CD4-positive, alpha-beta T cell treated with Interleukin-6 for 4 hours (primary cell): ENCODE measurements at regions not wholly inside any gene's neighbourhood (a gene's known extent, or its start where the extent isn't known, plus 50 kb on each side); places are given as distances from the start of the nearest gene placed in this dataset.

Experiments
- DNase-seq: peaks from one replicate; pipeline ENCODE4 v3.0.0-alpha.2; 2020; ENCODE audit warnings: mixed read lengths

DNA sequence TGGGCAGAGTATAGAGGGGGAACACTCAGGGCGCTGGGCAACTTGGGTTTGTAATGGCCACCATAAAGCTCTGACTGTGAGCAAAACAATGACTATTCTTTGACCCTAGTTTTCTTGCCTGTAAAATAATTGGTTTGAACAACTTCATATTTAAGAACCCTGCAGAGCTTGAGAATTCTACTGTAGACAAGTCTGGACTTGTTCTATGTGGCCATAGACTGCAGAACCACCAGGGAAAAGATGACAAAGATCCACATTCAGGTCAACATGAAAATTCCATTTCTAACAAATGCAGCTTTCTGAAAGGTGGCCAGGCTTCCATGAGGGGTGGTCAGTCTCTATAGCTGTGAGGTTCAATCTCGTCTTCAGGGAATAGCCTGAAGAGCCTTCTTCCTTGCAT lies 239.4 kb upstream of the LRRN1 start:
- no peak for DNase-seq

DNA sequence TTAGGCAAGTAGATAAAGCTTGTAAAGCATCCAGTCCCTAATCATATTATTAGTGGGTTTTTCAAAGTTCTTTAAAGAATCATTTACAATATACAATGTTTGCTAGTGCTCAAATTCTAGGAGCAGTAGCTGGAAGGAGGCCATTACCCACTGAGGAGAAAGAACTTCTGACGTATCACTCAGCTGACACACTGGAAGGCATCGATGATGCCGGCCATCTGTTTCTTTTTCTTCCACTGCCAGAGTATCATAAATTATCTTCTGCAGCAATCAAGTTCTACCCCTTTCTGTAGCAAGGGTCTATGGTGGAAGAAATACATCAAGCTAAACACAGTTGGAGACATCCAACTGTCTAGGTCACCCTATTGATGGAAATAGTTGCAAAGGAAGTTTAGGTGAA lies 243.2 kb upstream of the LRRN1 start:
- no peak for DNase-seq

DNA sequence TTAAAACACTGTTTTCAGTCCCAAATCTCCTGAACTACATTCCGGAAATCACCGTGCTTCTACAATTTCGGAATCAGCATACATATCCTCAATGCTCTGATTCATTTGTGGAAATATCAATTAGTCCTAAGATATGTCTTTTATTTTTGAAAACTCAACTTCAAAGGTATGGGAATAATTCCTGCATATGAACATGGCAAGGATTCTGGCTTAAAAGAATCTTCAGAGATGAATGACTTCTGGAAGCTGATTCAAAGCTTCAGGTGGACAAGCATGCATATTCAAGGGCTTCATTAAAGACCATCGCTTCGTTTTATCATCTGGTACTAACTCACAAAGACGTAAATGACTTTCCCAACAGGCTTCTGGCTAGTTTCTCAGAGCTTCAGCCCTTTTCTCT lies 246.0 kb upstream of the LRRN1 start:
- no peak for DNase-seq

DNA sequence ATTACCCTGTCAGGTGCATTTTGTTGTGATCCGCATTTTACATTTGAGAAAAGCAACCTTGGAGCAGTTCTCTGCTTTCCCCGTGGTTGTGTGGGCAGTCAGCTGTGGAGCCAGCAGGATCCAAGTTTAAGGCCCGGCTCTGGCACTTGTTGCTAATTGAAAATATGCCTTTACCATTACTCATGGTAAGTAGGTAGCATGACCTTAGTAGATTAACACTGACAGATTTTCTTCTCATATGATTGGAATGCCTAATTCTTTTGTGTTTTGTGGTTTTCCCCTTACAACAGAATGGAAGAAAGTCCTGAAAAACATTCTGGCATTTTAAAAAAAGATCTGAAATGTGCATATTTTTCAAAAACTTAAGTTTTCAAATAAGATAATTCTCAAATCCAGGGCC lies 246.5 kb upstream of the LRRN1 start:
- DNase-seq, result no peak

DNA sequence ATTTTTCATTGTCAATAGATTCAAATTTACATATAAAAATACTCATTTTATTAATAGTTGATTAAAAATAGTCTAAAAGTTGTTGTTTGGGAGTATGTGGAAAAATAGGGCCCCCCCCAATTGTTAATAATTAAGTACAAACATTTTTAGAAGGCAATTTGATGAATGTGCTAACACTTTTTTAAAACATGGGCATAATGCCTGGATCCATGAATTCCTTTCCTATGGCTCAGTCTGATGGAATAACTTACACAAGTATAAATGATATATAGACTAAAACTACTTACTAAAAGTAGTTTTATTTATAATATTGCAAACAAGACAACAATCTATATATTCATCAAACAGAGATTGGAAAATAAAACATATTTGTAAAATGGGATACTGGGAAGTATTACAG lies 247.2 kb upstream of the LRRN1 start:
- no peak for DNase-seq

DNA sequence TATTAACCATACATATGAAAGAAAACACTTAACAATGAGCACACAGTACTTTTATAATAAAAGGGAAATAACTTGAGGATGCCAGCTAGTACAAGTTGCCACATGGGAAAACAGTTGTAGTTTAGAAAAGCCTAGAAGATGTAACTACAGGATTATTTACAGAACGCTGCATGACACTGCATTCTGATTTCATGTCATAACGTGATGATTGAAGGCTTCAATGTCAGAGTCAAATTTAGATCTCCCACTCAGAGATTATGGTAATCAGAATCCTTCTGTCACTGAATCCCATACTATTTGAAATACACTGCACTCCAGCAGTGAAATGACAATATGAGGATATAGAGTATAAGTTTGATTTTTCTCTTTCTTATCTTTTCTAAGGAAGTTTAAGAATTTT lies 253.9 kb upstream of the LRRN1 start:
- DNase-seq, result no peak

DNA sequence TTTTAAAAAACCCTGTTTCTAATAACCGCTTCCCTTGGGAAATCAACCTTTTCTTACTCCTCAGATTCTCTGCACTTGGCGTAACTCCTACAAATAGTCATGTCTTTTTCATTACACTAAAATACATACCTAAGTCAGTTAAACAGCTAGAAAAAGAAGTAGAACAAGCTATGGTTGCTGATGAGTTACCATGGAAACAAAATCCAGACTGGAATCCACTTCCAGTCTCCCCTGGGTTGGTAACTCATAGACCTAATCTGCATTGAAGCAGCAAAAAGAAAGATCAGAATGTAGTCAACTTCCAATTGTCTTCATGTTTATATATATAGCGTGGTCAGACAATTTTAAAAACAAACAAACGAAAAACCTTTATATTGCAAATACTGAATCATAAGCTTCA lies 260.8 kb upstream of the LRRN1 start:
- no peak for DNase-seq

DNA sequence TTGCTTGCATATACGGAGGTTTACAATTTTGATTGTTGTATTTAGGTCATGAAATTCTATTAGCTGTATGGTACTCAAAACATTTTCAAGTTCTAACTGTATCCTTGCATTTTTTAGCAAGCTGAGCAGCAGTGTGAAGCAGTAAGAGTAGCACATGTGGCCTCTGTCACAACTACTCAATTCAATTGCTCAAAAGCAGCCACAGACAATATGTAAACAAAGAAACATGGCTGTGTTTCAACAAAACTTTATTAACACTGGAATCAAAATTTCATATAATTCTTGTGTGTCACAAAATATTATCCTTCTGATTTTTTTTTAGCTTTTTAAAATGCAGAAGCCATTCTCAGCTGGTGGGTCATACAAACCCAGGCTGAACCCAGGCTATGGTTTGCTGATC lies 266.7 kb upstream of the LRRN1 start:
- DNase-seq, result no peak

DNA sequence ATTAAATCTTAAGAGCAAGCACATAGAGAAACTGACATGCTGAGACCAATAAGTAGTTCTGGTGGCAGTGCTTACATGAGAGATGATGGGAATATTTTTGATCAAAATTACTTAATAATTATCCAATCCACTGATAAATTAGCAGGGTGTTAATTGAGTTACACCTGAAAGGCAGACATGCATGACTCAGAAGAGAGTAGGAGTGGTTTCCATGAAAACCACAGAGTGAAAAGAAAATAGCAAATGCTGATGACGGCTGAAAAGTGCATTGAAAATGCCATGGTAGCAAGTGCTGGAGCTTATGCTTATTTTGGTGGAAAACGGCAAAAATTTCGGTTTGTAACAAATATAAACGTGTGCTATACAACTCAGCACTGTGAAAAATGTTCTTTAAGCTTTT lies 267.8 kb upstream of the LRRN1 start:
- DNase-seq, result no peak

DNA sequence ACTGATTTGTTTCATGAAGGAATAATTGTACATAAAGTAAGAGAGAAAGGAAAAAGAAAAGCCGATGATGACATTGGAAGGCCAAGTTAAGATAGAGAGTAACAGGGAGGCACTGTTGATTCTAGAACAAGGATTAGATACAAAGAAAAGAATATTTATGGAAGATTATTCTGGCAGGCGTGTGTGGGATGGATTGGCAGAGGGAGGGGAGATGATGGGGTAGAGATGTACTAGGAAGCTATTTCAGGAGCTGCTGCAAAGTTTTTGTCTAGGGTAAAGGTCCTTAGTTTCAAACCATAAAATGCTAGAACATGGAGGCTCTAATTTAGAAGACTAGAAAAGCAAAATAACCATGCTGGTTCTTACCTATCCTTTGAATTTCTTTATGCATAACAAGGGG lies 280.0 kb upstream of the LRRN1 start:
- DNase-seq, result no peak

DNA sequence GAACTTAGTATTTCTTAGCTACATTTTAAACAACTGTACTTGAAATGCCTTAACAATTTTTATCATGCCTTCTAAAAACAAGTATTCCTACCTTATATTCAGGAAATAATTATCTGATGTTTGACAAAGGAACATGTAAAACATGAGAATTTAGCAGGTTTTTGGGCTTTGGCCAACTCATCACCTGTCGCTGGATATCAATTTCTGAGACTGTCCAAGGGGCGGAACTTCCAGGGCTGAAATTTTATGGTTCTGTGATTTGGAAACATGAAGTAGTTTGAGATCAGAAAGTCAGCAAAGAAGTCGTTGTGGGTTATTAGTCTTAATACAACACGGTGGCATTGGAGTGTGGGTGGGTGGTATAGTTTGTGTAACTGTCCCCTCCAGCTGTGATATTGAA lies 282.2 kb upstream of the LRRN1 start:
- DNase-seq, result no peak

DNA sequence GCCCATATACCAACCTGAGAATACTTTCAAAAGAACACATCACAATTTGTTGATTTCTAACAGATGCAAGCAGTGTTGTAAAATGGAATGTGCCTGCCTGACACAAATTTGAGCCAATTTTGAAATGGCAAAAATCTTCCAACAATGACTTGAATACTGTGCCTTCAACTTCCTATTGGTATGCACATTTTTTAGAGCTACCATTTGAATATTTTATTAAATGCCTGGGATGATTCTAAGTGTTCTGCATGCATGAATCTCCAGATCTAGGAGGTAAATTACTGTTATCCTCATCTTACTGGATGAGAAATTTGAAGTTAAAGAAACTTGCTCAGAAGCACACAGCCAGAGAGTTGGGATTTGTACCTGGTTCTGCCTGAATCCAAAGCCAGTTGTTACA lies 282.8 kb upstream of the LRRN1 start:
- no peak for DNase-seq

DNA sequence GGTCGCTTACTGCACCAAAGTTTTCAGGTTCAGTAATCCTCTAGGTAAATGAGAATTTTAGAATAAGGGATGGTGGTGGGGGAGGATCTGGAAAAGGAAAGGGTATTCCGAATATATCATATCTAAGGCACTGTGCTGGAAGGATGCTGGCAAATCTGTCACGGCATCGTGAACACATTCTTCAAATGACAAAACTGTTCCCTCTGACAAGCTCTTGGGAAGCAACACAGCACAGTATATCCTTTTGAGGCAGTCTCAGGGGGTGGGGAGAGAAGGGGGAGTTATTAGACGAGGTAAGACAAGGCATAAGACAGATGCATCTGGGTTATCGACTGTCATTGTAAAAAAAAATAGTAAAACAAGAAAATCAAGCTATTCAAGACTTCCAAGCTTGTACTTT lies 289.6 kb upstream of the LRRN1 start:
- no peak for DNase-seq

DNA sequence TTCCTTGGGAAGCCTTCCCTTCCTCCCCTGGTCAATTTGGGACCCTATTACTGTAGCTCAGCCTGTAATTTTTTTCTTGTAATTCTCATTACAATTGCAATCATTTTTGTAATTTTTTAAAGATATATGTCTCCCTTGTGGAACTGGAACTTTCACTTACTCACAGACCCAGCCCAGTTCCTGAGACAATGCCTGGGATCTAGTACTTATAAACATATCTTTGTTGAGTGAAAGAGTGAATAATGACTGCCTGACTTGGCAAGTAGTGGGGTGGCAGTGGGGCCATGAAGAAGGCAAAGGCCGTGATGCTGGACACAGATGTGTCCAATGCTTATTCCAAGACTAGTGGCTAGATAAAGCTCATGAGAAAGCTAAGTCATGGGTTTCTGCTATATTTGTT lies 294.5 kb upstream of the LRRN1 start:
- no peak for DNase-seq

DNA sequence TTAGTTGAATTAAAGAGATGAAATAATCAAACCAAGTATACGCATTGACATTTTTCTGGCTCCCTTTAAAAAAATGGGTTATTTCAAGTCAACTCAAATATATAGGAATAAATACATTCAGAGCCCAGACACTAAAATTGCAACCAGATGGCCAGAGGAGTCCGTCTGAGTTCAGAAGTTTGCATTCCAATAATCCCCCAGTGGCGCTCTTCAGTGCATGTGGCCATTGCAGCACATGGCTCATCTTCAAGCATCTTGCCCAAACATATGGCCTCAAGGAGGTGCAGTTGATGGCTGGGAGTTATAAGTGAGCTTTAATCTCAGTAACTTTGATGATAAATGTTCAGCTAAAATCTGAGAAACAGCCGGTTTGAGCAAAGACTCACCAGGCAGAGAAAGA lies 295.8 kb upstream of the LRRN1 start:
- DNase-seq, result no peak

DNA sequence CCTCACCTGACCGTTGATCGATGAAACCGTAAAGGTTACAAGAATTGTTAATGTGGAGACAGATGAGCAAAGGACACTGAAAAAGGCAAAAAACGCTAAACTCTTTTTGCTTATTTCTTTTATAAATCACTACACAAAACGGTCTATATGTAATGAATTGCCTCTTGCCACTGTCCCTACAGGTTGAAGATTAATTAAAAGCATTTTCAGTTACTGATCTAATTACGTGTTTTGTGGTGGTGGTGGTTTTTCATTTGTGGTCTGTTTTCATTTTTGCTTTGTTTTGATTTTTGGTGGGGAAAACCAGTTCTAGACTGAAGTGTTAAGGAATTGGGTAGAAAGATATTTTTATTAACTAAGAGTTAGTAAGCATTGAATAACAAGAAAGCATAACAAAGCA lies 299.2 kb upstream of the LRRN1 start:
- no peak for DNase-seq

DNA sequence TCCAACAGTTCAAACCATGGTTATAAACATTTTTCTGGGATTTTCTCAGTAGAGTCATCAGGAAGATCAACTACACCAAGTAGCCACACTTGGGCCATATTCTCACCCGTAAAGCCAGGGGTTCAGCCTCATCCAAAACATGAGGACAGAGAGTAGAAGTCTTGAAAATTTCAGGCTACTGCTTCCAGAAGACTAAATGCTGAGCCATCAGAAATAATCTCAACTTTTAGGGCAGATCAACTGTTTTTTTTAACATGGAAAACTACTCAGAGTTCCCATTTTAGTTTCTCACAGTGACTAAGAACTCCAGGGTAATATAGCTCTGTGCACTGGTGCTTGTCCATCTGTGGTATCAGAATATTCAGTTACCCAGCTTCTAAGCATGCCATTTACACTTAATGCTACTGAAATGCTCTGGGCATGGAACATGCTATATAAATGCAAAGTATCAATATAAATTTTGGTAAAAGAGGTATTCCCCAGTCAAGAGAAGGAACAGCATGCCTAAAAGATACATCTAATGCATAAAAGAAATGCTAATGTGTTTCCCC lies 300.1 kb upstream of the LRRN1 start:
- DNase-seq, result no peak

DNA sequence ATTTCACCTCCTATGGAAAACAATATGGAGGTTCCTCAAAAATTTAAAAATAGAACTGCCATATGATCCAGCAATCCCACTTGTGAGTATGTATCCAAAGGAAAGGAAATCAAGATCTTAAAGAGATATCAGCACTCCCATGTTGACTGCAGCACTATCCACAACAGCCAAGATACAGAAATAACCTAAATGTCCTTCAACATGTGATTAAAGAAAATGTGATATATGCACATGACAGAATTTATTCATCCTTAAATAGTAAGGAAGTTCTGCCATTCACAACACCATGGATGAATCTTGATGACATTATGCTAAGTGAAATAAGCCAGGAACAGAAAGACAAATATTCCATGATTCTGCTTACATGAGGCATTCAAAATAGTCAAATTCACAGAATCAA lies 303.6 kb upstream of the LRRN1 start:
- DNase-seq, result no peak

DNA sequence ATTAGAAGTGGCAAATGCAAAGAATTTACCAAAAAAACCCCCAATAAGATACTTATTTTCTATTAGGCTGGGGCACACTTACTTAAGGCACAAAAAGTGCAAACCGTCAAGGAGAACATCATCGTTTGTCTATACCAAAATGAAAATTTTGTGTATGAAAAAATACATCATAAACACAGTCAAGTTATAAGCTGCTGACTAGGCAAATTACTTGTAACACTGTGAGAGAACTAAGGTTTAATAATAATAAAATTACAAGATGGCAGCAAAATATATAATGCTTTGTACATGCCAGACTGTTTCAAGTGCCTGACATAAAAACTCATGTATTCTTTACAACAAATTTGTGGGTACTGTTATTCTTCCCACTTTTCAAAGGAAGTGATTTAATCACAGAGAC lies 297.2 kb upstream of the CRBN start:
- DNase-seq, result no peak

DNA sequence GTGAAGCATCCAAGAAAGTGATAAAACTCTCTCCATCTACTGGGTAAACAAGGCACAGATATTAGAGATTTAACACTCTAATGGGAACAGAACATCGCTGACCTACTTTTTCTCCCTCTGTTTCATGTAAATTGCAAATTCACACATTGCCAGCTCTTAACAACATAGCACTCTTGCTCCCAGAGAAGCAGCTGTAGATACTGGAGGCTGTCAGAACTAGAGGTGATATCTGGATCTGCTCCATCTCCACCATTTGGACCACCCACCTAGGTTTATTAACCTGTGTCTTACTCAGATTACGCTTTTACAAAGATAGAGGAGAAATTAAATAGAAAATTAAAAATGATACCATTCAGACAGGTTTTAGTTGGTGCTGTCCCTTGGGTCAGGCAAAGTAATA lies 289.1 kb upstream of the CRBN start:
- no peak for DNase-seq

DNA sequence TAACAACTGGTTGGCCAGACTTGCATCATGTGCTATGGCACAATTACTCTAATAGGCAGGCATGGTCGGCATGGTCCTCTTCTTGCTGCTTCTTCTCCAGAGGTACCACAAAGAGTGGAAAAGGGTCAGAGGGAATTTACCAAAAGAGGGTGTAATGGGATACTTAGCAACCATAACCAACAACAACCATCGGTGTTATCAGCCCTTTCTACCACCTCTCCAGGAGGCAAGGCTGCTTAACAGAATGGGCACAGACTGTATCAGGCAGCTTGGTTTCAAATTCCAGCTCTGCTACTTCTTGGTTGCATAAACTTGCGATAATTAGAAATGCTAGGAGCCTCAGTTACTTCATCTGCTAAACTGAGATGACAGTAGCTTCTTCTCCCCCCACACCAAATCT lies 284.6 kb upstream of the CRBN start:
- no peak for DNase-seq

DNA sequence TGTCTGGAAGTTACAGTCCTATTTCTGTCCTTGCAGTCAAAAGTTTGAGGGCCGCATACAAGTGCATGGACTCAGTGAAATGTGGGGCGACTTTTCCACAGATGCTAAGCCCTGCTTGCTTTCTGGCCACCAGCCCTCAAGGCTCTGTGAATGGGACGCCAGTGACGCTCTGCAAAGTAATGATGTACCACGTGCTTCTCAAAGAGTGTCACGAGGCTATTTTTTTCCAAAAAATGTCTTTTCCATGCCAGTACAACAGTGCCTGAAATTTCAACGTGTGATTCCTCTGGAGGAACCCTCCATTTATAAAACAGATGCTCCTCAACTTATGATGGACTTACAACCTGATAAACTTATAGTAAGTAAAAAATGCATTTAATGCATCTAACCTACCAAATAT lies 281.8 kb upstream of the CRBN start:
- DNase-seq, result no peak

DNA sequence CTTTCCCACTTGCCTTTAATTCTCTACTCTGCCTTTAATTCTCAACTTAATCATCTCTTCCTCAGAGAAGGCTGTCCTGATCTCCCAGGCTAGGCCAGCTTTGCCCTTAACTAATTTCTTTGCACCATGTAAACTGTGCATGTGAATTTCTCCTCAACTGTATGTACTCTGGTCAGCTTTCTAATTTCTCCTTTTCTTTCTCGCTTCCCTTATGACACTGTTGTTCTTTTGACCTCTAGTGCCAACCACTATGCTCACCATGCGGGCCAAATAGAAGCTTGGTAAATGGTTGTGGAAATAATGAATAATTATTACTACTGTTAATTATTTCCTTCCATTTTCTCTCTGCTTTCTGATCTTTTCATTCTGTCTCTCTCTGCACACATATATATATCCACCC lies 269.0 kb upstream of the CRBN start:
- DNase-seq, result no peak

DNA sequence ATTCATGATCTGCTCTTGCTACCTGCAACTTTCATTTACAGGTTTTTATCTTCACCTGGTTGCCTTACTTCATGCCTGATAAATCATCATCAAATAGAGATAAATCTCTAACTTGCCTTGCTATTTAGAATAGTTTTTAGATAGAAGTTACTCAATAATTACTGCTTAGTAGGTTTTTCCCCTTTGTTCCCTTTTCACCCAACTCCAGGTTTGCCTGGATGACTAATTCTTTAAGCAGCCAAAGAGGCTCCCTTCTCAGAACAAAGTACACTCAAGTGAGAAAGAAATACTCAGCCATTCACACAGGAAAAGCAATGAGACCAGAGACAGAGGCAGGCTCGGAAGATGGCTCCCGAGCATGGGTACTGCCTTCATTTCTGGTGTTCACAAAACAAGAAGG lies 268.1 kb upstream of the CRBN start:
- no peak for DNase-seq

DNA sequence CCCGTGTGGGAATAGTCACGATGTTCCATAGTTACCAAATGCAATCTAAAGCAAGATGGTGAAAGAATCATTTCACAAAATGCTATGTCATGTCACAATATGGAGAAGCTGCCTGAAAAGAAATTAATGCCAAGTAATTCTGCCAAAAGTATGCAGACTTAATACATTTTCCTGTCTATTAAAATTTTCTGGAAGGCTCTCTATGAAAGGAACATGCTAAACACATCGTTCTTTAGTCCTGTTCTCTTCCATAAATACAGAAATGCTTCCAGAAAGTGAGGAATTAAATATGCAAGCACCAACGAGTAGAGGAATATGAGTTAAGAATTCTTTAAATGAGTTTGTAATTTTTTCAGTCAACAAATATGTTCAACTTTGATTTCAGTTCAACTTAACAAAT lies 266.8 kb upstream of the CRBN start:
- DNase-seq, result no peak

DNA sequence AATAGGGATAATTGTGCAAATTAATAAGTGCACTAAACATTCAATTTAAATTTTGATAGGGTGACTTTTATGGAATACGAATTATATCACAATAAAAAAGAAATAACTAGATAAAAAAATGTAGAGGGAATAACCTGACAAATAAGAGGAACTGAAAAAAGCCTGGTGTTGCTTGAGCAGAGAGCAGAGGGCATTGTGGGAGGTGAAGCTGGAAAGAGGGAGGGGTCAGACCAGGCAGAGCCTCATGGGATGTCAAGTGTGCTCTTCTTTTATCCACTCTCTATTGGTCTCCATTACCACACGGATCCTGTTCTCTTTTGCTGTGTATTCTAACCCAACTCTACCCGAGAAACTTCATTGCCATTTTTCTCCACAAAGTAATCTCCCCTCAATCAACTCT lies 264.0 kb upstream of the CRBN start:
- DNase-seq, result no peak
